GM12878 (cell line): ENCODE measurements at regions not wholly inside any gene's neighbourhood (a gene's known extent, or its start where the extent isn't known, plus 50 kb on each side); places are given as distances from the start of the nearest gene placed in this dataset.

Source experiments
- ATAC-seq: fragments of 200-7000 bp; cut with Tn5 transposase; 3 replicates; pipeline ENCODE4 v1.9.1; 2020; ENCODE audit warnings: mild to moderate bottlenecking, moderate library complexity
- BruUV-seq: library from RNA; stranded (reverse); fragments of 400-500 nt; replicated peaks from 2 replicates; lab custom pipeline; 2021; lab: Mats Ljungman, UMichigan
- CTCF ChIA-PET: fragments of 300-600 bp; sonication (Branson Sonifier 250); formaldehyde crosslinking; extraction: SDS; loops from one replicate; lab custom pipeline; 2021; ENCODE audit warnings: inconsistent platforms; lab: Yijun Ruan, JAX
- POLR2A ChIA-PET: fragments of 350-600 bp; formaldehyde crosslinking; extraction: SDS; loops from one replicate; lab custom pipeline; 2021; ENCODE audit warnings: inconsistent platforms; lab: Charles Lee
- RAD21 ChIA-PET: fragments of 300-600 bp; sonication (Branson Sonifier 250); formaldehyde crosslinking; loops from one replicate; lab custom pipeline; 2023; ENCODE audit warnings: antibody characterized with exemption; ENCODE audit not compliant: unreplicated experiment; lab: Charles Lee
- SMC1A ChIA-PET: fragments of 300-600 bp; sonication (Branson Sonifier 250); formaldehyde crosslinking; loops from one replicate; lab custom pipeline; 2023; ENCODE audit not compliant: unreplicated experiment, uncharacterized antibody; lab: Charles Lee
- DNase-seq: peaks from one replicate; pipeline ENCODE4 v3.0.0-alpha.2; 2011; ENCODE audit warnings: low read depth, low spot score
- FAIRE-seq: peaks from 3 replicates; lab custom pipeline; 2011; peaks lifted over from hg19 to GRCh38; lab: Jason Lieb, UNC
- H2AFZ ChIP-seq: 2 replicates; pipeline ENCODE4 v1.6.0; 2011; ENCODE audit warnings: low read depth, low read length, control low read depth; ENCODE audit not compliant: control insufficient read depth
- H3K27ac ChIP-seq: 2 replicates; pipeline ENCODE4 v1.5.1; 2011; ENCODE audit warnings: control low read depth; ENCODE audit not compliant: control insufficient read depth, insufficient read depth
- H3K27me3 ChIP-seq, 2 experiments: replicated peaks in 1 of 2; 2 replicates each; pipeline versions ENCODE4 v1.6.0 to v1.6.1; 2011; ENCODE audit warnings: low read length in 1 of 2; ENCODE audit not compliant: control insufficient read depth in 2 of 2, insufficient read depth in 2 of 2
- H3K36me3 ChIP-seq, 2 experiments: 2 replicates each; pipeline ENCODE4 v1.5.1; 2011; ENCODE audit warnings: low read length in 1 of 2; ENCODE audit not compliant: control insufficient read depth in 2 of 2, insufficient read depth in 2 of 2
- H3K4me1 ChIP-seq: 2 replicates; pipeline ENCODE4 v1.6.1; 2011; ENCODE audit warnings: mild to moderate bottlenecking, low read length, moderate library complexity, mixed read lengths; ENCODE audit not compliant: control insufficient read depth, insufficient read depth
- H3K4me2 ChIP-seq: 2 replicates; pipeline ENCODE4 v1.6.0; 2011; ENCODE audit warnings: control low read depth; ENCODE audit not compliant: control insufficient read depth, insufficient read depth
- H3K4me3 ChIP-seq: fragments of 200-600 bp; sonication (generic); 2 replicates; pipeline ENCODE4 v1.5.1; 2016
- H3K79me2 ChIP-seq: 2 replicates; pipeline ENCODE4 v1.6.0; 2011; ENCODE audit warnings: low read length; ENCODE audit not compliant: control insufficient read depth, insufficient read depth
- H3K9ac ChIP-seq: 2 replicates; pipeline ENCODE4 v1.8.0; 2011; ENCODE audit warnings: low read length, control low read depth, mixed read lengths; ENCODE audit not compliant: control insufficient read depth, insufficient read depth
- H3K9me3 ChIP-seq: replicated peaks from 3 replicates; pipeline ENCODE4 v1.5.1; 2011; ENCODE audit warnings: mild to moderate bottlenecking, low read length; ENCODE audit not compliant: control insufficient read depth, insufficient read depth
- H4K20me1 ChIP-seq: 2 replicates; pipeline ENCODE4 v1.6.0; 2011; ENCODE audit not compliant: control insufficient read depth, insufficient read depth
- CHD2 ChIP-seq: IDR thresholded peaks from 2 replicates; pipeline ENCODE4 v1.6.1; 2011; ENCODE audit warnings: low read depth, low read length, improper control_type of control experiment, borderline replicate concordance
- ESRRA ChIP-seq: IDR thresholded peaks from 2 replicates; pipeline ENCODE4 v1.6.1; 2012; ENCODE audit warnings: mild to moderate bottlenecking, low read length, improper control_type of control experiment
- HDAC2 ChIP-seq: fragments of 200-600 bp; sonication (generic); IDR thresholded peaks from 2 replicates; pipeline ENCODE4 v1.6.1; 2017
- NFXL1 ChIP-seq: fragments of 450-650 bp; IDR thresholded peaks from 2 replicates; pipeline ENCODE4 v1.6.1; 2017; ENCODE audit warnings: antibody characterized with exemption, mild to moderate bottlenecking, borderline replicate concordance
- TCF12 ChIP-seq: IDR thresholded peaks from 2 replicates; pipeline ENCODE4 v1.6.1; 2011; ENCODE audit warnings: low read depth, mild to moderate bottlenecking, low read length
- TCF3 ChIP-seq: IDR thresholded peaks from 2 replicates; pipeline ENCODE4 v1.6.1; 2012; ENCODE audit warnings: low read depth, mild to moderate bottlenecking, low read length, borderline replicate concordance; ENCODE audit not compliant: insufficient read depth
- YBX1 ChIP-seq: fragments of 450-650 bp; IDR thresholded peaks from 2 replicates; pipeline ENCODE4 v1.6.1; 2016; ENCODE audit warnings: antibody characterized with exemption
- ZNF24 ChIP-seq: fragments of 450-650 bp; IDR thresholded peaks from 2 replicates; pipeline ENCODE4 v1.6.1; 2017; ENCODE audit warnings: antibody characterized with exemption, mild to moderate bottlenecking
- ZNF384 ChIP-seq: IDR thresholded peaks from 2 replicates; pipeline ENCODE4 v1.6.1; 2012; ENCODE audit warnings: low read depth, mild to moderate bottlenecking, low read length, improper control_type of control experiment, borderline replicate concordance
- WGBS: methylation state at CpG from one replicate; pipeline ENCODE4 v1.1.6; 2016; ENCODE audit warnings: low lambda C conversion rate; ENCODE audit not compliant: insufficient replicate concordance, insufficient coverage; ENCODE audit errors: missing lambda C conversion rate; 5-methylcytosine and 5-hydroxymethylcytosine counted together
- in situ Hi-C: fragments of 300-500 bp; cut with MboI; formaldehyde crosslinking; loops from 9 replicates; pipeline ENCODE4 v1.14.3; 2018; ENCODE audit warnings: mixed read lengths
- intact Hi-C: fragments of 100-400 bp; cut with micrococcal nuclease; formaldehyde crosslinking; loops from one replicate; pipeline ENCODE4 v1.14.2; 2022; ENCODE audit not compliant: unreplicated experiment
- TF ChIP-seq, protein P1 (sequence below): fragments of 450-650 bp; formaldehyde crosslinking; IDR thresholded peaks from 2 replicates; pipeline ENCODE4 v1.5.0; 2022; ENCODE audit warnings: mild to moderate bottlenecking, missing genetic modification characterization
- TF ChIP-seq, protein P2 (sequence below): IDR thresholded peaks from 2 replicates; pipeline ENCODE4 v1.6.1; 2011; ENCODE audit warnings: mild to moderate bottlenecking, low read depth, low read length, moderate library complexity; ENCODE audit not compliant: insufficient replicate concordance
- TF ChIP-seq, protein P3 (sequence below): fragments of 450-650 bp; conservative IDR thresholded peaks from 2 replicates; pipeline ENCODE4 v1.6.1; 2017; ENCODE audit warnings: mild to moderate bottlenecking, moderate library complexity
- TF ChIP-seq, protein P4 (sequence below): fragments of 450-650 bp; IDR thresholded peaks from 2 replicates; pipeline ENCODE4 v1.6.1; 2017; ENCODE audit warnings: mild to moderate bottlenecking, low read depth, inconsistent platforms; ENCODE audit not compliant: poor library complexity, severe bottlenecking

DNA sequence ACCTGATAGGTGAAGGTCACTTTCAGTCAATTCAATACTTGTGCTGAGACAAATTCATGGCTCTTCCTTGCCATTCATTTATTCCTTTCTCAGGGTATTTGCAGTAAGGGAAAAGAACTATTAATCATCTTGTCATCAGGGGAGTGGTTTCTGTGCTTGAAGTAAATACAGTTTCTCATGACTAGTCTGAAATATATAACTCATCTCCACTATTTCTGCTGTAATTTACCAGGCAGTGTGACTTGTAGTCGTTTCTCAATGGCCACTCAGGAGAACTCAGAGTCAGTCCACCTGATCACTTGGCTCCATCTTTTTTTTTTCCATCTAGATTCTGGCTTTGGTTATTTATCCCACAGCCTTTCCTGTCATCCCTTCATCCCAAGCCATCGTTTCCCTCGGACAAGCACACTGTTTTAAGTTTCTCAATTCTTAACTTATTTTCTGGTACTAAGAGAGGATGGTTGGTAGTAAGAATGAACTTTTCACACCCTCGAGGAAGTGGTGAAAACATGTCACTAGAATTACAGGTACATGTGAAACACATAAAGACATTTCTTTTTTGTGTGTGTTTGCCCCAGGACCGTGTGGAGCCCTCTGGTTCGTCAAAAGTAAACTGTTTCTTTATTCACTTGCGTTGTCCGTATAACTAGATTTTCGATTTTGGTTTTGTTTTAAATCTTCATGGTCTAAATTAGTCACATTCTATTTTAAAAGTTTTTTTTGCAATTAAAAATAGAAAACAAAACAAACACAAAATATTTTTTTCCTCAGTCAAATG is 620.2 kb downstream of the ZBBX start:
- H3K27me3 ChIP-seq, result no peaks in the 10 kb centered on the region
- FAIRE-seq, result no peak
- WGBS, result 26% methylated on average over 9 of the region's 9 CpGs
- TF ChIP-seq ZNF24 (no peak), TCF12 (no peak), TCF3 (no peak), NFXL1 (no peak), ESRRA (no peak), HDAC2 (no peak), YBX1 (no peak), ZNF384 (no peak), CHD2 (no peak)
- TF ChIP-seq, protein P1, sequence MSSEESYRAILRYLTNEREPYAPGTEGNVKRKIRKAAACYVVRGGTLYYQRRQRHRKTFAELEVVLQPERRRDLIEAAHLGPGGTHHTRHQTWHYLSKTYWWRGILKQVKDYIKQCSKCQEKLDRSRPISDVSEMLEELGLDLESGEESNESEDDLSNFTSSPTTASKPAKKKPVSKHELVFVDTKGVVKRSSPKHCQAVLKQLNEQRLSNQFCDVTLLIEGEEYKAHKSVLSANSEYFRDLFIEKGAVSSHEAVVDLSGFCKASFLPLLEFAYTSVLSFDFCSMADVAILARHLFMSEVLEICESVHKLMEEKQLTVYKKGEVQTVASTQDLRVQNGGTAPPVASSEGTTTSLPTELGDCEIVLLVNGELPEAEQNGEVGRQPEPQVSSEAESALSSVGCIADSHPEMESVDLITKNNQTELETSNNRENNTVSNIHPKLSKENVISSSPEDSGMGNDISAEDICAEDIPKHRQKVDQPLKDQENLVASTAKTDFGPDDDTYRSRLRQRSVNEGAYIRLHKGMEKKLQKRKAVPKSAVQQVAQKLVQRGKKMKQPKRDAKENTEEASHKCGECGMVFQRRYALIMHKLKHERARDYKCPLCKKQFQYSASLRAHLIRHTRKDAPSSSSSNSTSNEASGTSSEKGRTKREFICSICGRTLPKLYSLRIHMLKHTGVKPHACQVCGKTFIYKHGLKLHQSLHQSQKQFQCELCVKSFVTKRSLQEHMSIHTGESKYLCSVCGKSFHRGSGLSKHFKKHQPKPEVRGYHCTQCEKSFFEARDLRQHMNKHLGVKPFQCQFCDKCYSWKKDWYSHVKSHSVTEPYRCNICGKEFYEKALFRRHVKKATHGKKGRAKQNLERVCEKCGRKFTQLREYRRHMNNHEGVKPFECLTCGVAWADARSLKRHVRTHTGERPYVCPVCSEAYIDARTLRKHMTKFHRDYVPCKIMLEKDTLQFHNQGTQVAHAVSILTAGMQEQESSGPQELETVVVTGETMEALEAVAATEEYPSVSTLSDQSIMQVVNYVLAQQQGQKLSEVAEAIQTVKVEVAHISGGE (CRISPR knock-in tag), result no peak
- TF ChIP-seq, protein P2, sequence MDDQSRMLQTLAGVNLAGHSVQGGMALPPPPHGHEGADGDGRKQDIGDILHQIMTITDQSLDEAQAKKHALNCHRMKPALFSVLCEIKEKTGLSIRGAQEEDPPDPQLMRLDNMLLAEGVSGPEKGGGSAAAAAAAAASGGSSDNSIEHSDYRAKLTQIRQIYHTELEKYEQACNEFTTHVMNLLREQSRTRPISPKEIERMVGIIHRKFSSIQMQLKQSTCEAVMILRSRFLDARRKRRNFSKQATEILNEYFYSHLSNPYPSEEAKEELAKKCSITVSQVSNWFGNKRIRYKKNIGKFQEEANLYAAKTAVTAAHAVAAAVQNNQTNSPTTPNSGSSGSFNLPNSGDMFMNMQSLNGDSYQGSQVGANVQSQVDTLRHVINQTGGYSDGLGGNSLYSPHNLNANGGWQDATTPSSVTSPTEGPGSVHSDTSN, result no peak
- TF ChIP-seq, protein P3, sequence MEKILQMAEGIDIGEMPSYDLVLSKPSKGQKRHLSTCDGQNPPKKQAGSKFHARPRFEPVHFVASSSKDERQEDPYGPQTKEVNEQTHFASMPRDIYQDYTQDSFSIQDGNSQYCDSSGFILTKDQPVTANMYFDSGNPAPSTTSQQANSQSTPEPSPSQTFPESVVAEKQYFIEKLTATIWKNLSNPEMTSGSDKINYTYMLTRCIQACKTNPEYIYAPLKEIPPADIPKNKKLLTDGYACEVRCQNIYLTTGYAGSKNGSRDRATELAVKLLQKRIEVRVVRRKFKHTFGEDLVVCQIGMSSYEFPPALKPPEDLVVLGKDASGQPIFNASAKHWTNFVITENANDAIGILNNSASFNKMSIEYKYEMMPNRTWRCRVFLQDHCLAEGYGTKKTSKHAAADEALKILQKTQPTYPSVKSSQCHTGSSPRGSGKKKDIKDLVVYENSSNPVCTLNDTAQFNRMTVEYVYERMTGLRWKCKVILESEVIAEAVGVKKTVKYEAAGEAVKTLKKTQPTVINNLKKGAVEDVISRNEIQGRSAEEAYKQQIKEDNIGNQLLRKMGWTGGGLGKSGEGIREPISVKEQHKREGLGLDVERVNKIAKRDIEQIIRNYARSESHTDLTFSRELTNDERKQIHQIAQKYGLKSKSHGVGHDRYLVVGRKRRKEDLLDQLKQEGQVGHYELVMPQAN, result no peak
- TF ChIP-seq, protein P4, sequence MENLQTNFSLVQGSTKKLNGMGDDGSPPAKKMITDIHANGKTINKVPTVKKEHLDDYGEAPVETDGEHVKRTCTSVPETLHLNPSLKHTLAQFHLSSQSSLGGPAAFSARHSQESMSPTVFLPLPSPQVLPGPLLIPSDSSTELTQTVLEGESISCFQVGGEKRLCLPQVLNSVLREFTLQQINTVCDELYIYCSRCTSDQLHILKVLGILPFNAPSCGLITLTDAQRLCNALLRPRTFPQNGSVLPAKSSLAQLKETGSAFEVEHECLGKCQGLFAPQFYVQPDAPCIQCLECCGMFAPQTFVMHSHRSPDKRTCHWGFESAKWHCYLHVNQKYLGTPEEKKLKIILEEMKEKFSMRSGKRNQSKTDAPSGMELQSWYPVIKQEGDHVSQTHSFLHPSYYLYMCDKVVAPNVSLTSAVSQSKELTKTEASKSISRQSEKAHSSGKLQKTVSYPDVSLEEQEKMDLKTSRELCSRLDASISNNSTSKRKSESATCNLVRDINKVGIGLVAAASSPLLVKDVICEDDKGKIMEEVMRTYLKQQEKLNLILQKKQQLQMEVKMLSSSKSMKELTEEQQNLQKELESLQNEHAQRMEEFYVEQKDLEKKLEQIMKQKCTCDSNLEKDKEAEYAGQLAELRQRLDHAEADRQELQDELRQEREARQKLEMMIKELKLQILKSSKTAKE, result no peak

More for the DNA sequence above, 620.2 kb downstream of the ZBBX start:
- ChIA-PET SMC1A (interaction anchor here (0.9 kb wide), 1 partner anchor 78 kb away, joined by 3 read pairs; no protein-coding TSS in a partner anchor), CTCF (interaction anchor here (0.6 kb wide), 1 partner anchor 33 kb away, joined by 3 read pairs; no protein-coding TSS in a partner anchor), POLR2A (no interaction called here), RAD21 (no interaction called here)
- H3K4me1 ChIP-seq, result no peaks in the 10 kb centered on the region
- ATAC-seq (peak; percentile 71), DNase-seq (no peak)
- no TSS peak for BruUV-seq
- no peak overlapping the region for H2AFZ ChIP-seq
- intact Hi-C loops (no loop called here), in situ Hi-C loops (no loop called here)
- peaks cover 2% of the 10 kb centered on the region; the same call in 1 of the 3 replicates for H3K9me3 ChIP-seq
- H3K79me2 ChIP-seq, result no peaks in the 10 kb centered on the region
- H3K9ac ChIP-seq, result no peak overlapping the region
- H4K20me1 ChIP-seq, result no peaks in the 10 kb centered on the region
- no peak overlapping the region for H3K4me2 ChIP-seq
- no peak overlapping the region for H3K27ac ChIP-seq
- H3K36me3 ChIP-seq, result no peaks in the 10 kb centered on the region
- no peak overlapping the region for H3K4me3 ChIP-seq
